BE2C (cell line): ENCODE measurements at regions not wholly inside any gene's neighbourhood (a gene's known extent, or its start where the extent isn't known, plus 50 kb on each side); places are given as distances from the start of the nearest gene placed in this dataset.

ENCODE experiments used
- DNase-seq: peaks from one replicate; pipeline ENCODE4 v3.0.0-alpha.2; 2020
- H3K27me3 ChIP-seq: fragments of 250-450 bp; sonication (Bioruptor Pico); 2 replicates; pipeline ENCODE4 v1.5.1; 2020; ENCODE audit warnings: mild to moderate bottlenecking
- H3K36me3 ChIP-seq: fragments of 250-450 bp; sonication (Bioruptor Pico); 2 replicates; pipeline ENCODE4 v1.5.1; 2020; ENCODE audit warnings: mild to moderate bottlenecking
- H3K4me1 ChIP-seq: fragments of 250-450 bp; sonication (Bioruptor Pico); 2 replicates; pipeline ENCODE4 v1.5.1; 2020
- H3K4me3 ChIP-seq: 2 replicates; pipeline ENCODE4 v1.5.1; 2011; ENCODE audit warnings: low read depth, low read length
- H3K9me3 ChIP-seq: fragments of 250-450 bp; sonication (Bioruptor Pico); 2 replicates; pipeline ENCODE4 v1.5.1; 2020
- CTCF ChIP-seq: IDR thresholded peaks from 2 replicates; pipeline ENCODE4 v1.5.1; 2012; ENCODE audit warnings: mild to moderate bottlenecking, low read depth, low read length

GRCh38 chr11:130719220-130719915, 196.9 kb downstream of the SNX19 start:
- no peaks in the 10 kb centered on the region; the same call in 1 of the 2 replicates for H3K27me3 ChIP-seq
- TF ChIP-seq CTCF = no peak
- H3K36me3 ChIP-seq = no peaks in the 10 kb centered on the region
- H3K9me3 ChIP-seq = no peaks in the 10 kb centered on the region
- DNase-seq = no peak
- no peak overlapping the region for H3K4me3 ChIP-seq
- no peaks in the 10 kb centered on the region for H3K4me1 ChIP-seq

- Histone ChIP-seq H3K27me3 (no peaks in the 10 kb centered on the region; the same call in 1 of the 2 replicates), H3K4me3 (no peak overlapping the region), H3K4me1 (no peaks in the 10 kb centered on the region), H3K9me3 (no peaks in the 10 kb centered on the region), H3K36me3 (no peaks in the 10 kb centered on the region)
- no peak for DNase-seq
- no peak for TF ChIP-seq CTCF
Observed at GRCh38 chr11:130720232-130721022, 195.9 kb downstream of the SNX19 start.

GRCh38 chr11:130721023-130721681, 195.1 kb downstream of the SNX19 start:
- Histone ChIP-seq H3K27me3 (no peaks in the 10 kb centered on the region; the same call in 1 of the 2 replicates), H3K9me3 (no peaks in the 10 kb centered on the region), H3K36me3 (no peaks in the 10 kb centered on the region), H3K4me1 (no peaks in the 10 kb centered on the region), H3K4me3 (no peak overlapping the region)
- no peak for TF ChIP-seq CTCF
- DNase-seq = no peak

- Histone ChIP-seq H3K4me3 (no peak overlapping the region), H3K9me3 (no peaks in the 10 kb centered on the region), H3K4me1 (no peaks in the 10 kb centered on the region), H3K27me3 (no peaks in the 10 kb centered on the region; the same call in 1 of the 2 replicates), H3K36me3 (no peaks in the 10 kb centered on the region)
- TF ChIP-seq CTCF = no peak
- DNase-seq = no peak
Observed at GRCh38 chr11:130721736-130722135, 194.5 kb downstream of the SNX19 start.

GRCh38 chr11:130722401-130722800, 193.9 kb downstream of the SNX19 start:
- Histone ChIP-seq H3K4me3 (no peak overlapping the region), H3K9me3 (no peaks in the 10 kb centered on the region), H3K4me1 (no peaks in the 10 kb centered on the region), H3K36me3 (no peaks in the 10 kb centered on the region), H3K27me3 (no peaks in the 10 kb centered on the region)
- no peak for TF ChIP-seq CTCF
- no peak for DNase-seq
